Neural cell (in vitro differentiated cells): ENCODE measurements at regions not wholly inside any gene's neighbourhood (a gene's known extent, or its start where the extent isn't known, plus 50 kb on each side); places are given as distances from the start of the nearest gene placed in this dataset.
"Not testable (repeated sequence)": the region's sequence is repeated elsewhere in the genome, so short reads cannot be mapped to it uniquely, and the experiment has no call there.

ENCODE experiments used
- CTCF ChIP-seq: fragments of 450-650 bp; IDR thresholded peaks from 2 replicates; pipeline ENCODE4 v1.5.1; 2014; ENCODE audit warnings: antibody characterized with exemption, mild to moderate bottlenecking, moderate library complexity; ENCODE audit not compliant: poor library complexity, severe bottlenecking
- EP300 ChIP-seq: fragments of 450-650 bp; conservative IDR thresholded peaks from 2 replicates; pipeline ENCODE4 v1.6.1; 2014; ENCODE audit warnings: antibody characterized with exemption, mild to moderate bottlenecking, moderate library complexity; ENCODE audit not compliant: poor library complexity, severe bottlenecking
- EZH2 ChIP-seq: fragments of 200-600, 300-800 bp; shearing (Covaris generic), sonication (generic); IDR thresholded peaks from 2 replicates; pipeline ENCODE4 v1.6.1; 2014; ENCODE audit warnings: antibody characterized with exemption, low read length, borderline replicate concordance, mild to moderate bottlenecking; ENCODE audit not compliant: insufficient read depth, poor library complexity, severe bottlenecking
- MXI1 ChIP-seq: fragments of 450-650 bp; conservative IDR thresholded peaks from 2 replicates; pipeline ENCODE4 v1.6.1; 2014; ENCODE audit warnings: antibody characterized with exemption, mild to moderate bottlenecking; ENCODE audit not compliant: poor library complexity, severe bottlenecking
- POLR2AphosphoS5 ChIP-seq: IDR thresholded peaks from 2 replicates; pipeline ENCODE4 v1.6.1; 2012
- RAD21 ChIP-seq: fragments of 450-650 bp; conservative IDR thresholded peaks from 2 replicates; pipeline ENCODE4 v1.6.1; 2014; ENCODE audit warnings: antibody characterized with exemption, mild to moderate bottlenecking, moderate library complexity
- REST ChIP-seq: IDR thresholded peaks from 2 replicates; pipeline ENCODE4 v1.6.1; 2012; ENCODE audit warnings: borderline replicate concordance
- SMC3 ChIP-seq: fragments of 450-650 bp; conservative IDR thresholded peaks from 2 replicates; pipeline ENCODE4 v1.6.1; 2014; ENCODE audit warnings: antibody characterized with exemption, mild to moderate bottlenecking, moderate library complexity; ENCODE audit not compliant: poor library complexity
- TAF1 ChIP-seq: IDR thresholded peaks from 2 replicates; pipeline ENCODE4 v1.6.1; 2012; ENCODE audit warnings: low read depth

GRCh38 chr1:146387750-146388469, 159.1 kb upstream of the NOTCH2NLA start:
- TF ChIP-seq CTCF, EZH2, MXI1, POLR2AphosphoS5, EP300, RAD21, TAF1, SMC3: not testable (repeated sequence)
- TF ChIP-seq REST = peak; percentile 8
